Endothelial cell (in vitro differentiated cells): ENCODE measurements at regions not wholly inside any gene's neighbourhood (a gene's known extent, or its start where the extent isn't known, plus 50 kb on each side); places are given as distances from the start of the nearest gene placed in this dataset.

Experiments used
- DNase-seq: peaks from one replicate; pipeline ENCODE4 v3.0.0; 2021; ENCODE audit warnings: low spot score
- H3K27ac Mint-ChIP-seq: one replicate; pipeline ENCODE4 v1.8.0; 2021; ENCODE audit warnings: mixed read lengths, inconsistent platforms; ENCODE audit not compliant: unreplicated experiment
- H3K27me3 Mint-ChIP-seq: one replicate; pipeline ENCODE4 v1.8.0; 2021; ENCODE audit warnings: mild to moderate bottlenecking, moderate library complexity, mixed read lengths, inconsistent platforms; ENCODE audit not compliant: unreplicated experiment
- H3K36me3 Mint-ChIP-seq: one replicate; pipeline ENCODE4 v1.8.0; 2021; ENCODE audit warnings: mild to moderate bottlenecking, low read depth, mixed read lengths, inconsistent platforms; ENCODE audit not compliant: unreplicated experiment
- H3K4me1 Mint-ChIP-seq: one replicate; pipeline ENCODE4 v1.8.0; 2021; ENCODE audit warnings: mild to moderate bottlenecking, mixed read lengths, inconsistent platforms; ENCODE audit not compliant: unreplicated experiment
- H3K4me3 Mint-ChIP-seq: one replicate; pipeline ENCODE4 v1.8.0; 2021; ENCODE audit warnings: mild to moderate bottlenecking, mixed read lengths, inconsistent platforms; ENCODE audit not compliant: unreplicated experiment
- H3K9me3 Mint-ChIP-seq: one replicate; pipeline ENCODE4 v1.8.0; 2021; ENCODE audit warnings: mixed read lengths, inconsistent platforms; ENCODE audit not compliant: unreplicated experiment
- CTCF ChIP-seq: fragments of 200-600 bp; sonication (generic); IDR thresholded peaks from one replicate; pipeline ENCODE4 v1.5.0; 2021; ENCODE audit warnings: antibody characterized with exemption; ENCODE audit not compliant: unreplicated experiment

- H3K4me1 Mint-ChIP-seq = peaks cover 29% of the 10 kb centered on the region
- TF ChIP-seq CTCF = no peak
- DNase-seq = no peak
Observed at GRCh38 chr1:221834698-221835513, 93.0 kb upstream of the DUSP10 start.

GRCh38 chr1:221832617-221833016, 90.7 kb upstream of the DUSP10 start:
- H3K9me3 Mint-ChIP-seq = no peaks in the 10 kb centered on the region
- H3K4me1 Mint-ChIP-seq = peaks cover 25% of the 10 kb centered on the region
- H3K4me3 Mint-ChIP-seq = no peak overlapping the region
- H3K27me3 Mint-ChIP-seq = peaks cover 4% of the 10 kb centered on the region
- H3K27ac Mint-ChIP-seq = no peak overlapping the region
- no peaks in the 10 kb centered on the region for H3K36me3 Mint-ChIP-seq
- no peak for TF ChIP-seq CTCF
- DNase-seq = no peak

More at GRCh38 chr1:221834698-221835513, 93.0 kb upstream of the DUSP10 start:
- Mint-ChIP-seq H3K9me3 (no peaks in the 10 kb centered on the region), H3K4me3 (no peak overlapping the region), H3K27ac (no peak overlapping the region), H3K27me3 (peaks cover 4% of the 10 kb centered on the region), H3K36me3 (no peaks in the 10 kb centered on the region)

GRCh38 chr1:221832151-221832550, 90.3 kb upstream of the DUSP10 start:
- TF ChIP-seq CTCF = no peak
- H3K4me3 Mint-ChIP-seq = no peak overlapping the region
- H3K4me1 Mint-ChIP-seq = peaks cover 30% of the 10 kb centered on the region
- H3K27me3 Mint-ChIP-seq = peaks cover 4% of the 10 kb centered on the region
- no peaks in the 10 kb centered on the region for H3K36me3 Mint-ChIP-seq
- no peak for DNase-seq
- no peak overlapping the region for H3K27ac Mint-ChIP-seq
- H3K9me3 Mint-ChIP-seq = no peaks in the 10 kb centered on the region

GRCh38 chr1:221829327-221830015, 87.6 kb upstream of the DUSP10 start:
- Mint-ChIP-seq H3K4me3 (no peak overlapping the region), H3K4me1 (peaks cover 37% of the 10 kb centered on the region), H3K27ac (no peak overlapping the region), H3K36me3 (no peaks in the 10 kb centered on the region), H3K27me3 (peaks cover 3% of the 10 kb centered on the region), H3K9me3 (no peaks in the 10 kb centered on the region)
- no peak for TF ChIP-seq CTCF
- DNase-seq = no peak

- Mint-ChIP-seq H3K4me3 (no peak overlapping the region), H3K27ac (no peak overlapping the region), H3K4me1 (peaks cover 29% of the 10 kb centered on the region), H3K36me3 (no peaks in the 10 kb centered on the region), H3K27me3 (peaks cover 3% of the 10 kb centered on the region), H3K9me3 (no peaks in the 10 kb centered on the region)
- DNase-seq = no peak
- TF ChIP-seq CTCF = no peak
Observed at GRCh38 chr1:221827307-221827642, 85.4 kb upstream of the DUSP10 start.
